Activated CD4-positive, alpha-beta memory T cell treated with anti-CD3 and anti-CD28 coated beads, Interleukin-2, amount 10 ng/mL, durations not matched to agents 7 days and 5 days (primary cell): ENCODE measurements at regions not wholly inside any gene's neighbourhood (a gene's known extent, or its start where the extent isn't known, plus 50 kb on each side); places are given as distances from the start of the nearest gene placed in this dataset.
"Not testable (repeated sequence)": the region's sequence is repeated elsewhere in the genome, so short reads cannot be mapped to it uniquely, and the experiment has no call there.

ENCODE experiments used
- CTCF ChIA-PET: fragments of 350-600 bp; sonication (Branson Sonifier 250); formaldehyde crosslinking; loops from one replicate; lab custom pipeline; 2021; ENCODE audit warnings: antibody characterized with exemption, inconsistent platforms; lab: Charles Lee
- POLR2A ChIA-PET: fragments of 350-600 bp; sonication (Branson Sonifier 250); formaldehyde crosslinking; loops from one replicate; lab custom pipeline; 2021; ENCODE audit warnings: antibody characterized with exemption; lab: Charles Lee
- DNase-seq: peaks from one replicate; pipeline ENCODE4 v3.0.0-alpha.2; 2020
- H3K27ac Mint-ChIP-seq: one replicate; pipeline ENCODE4 v1.8.0; 2021; ENCODE audit warnings: mild to moderate bottlenecking, mixed read lengths
- H3K27me3 Mint-ChIP-seq: one replicate; pipeline ENCODE4 v1.8.0; 2021; ENCODE audit warnings: mixed read lengths
- H3K36me3 Mint-ChIP-seq: one replicate; pipeline ENCODE4 v1.8.0; 2021; ENCODE audit warnings: low read depth, mixed read lengths
- H3K4me1 Mint-ChIP-seq: one replicate; pipeline ENCODE4 v1.8.0; 2021; ENCODE audit warnings: mixed read lengths
- H3K4me3 Mint-ChIP-seq: one replicate; pipeline ENCODE4 v1.8.0; 2021; ENCODE audit warnings: mild to moderate bottlenecking, mixed read lengths
- H3K9me3 Mint-ChIP-seq: one replicate; pipeline ENCODE4 v1.8.0; 2021; ENCODE audit warnings: mixed read lengths

DNA sequence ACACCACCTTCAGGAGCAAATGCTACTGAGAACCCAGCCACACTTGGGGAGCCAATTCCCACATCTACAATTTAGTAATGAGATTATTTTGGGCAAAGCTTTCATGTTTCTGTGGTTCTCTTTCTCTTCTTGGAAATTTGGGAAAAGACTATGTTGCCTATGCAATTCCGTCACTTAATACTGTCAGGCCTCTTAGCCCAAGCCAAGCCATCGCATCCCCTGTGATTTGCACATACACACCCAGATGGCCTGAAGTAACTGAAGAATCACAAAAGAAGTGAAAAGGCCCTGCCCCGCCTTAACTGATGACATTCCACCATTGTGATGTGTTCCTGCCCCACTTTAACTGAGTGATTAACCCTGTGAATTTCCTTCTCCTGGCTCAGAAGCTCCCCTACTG is 153.4 kb upstream of the NANOGP8 start:
- H3K9me3 Mint-ChIP-seq, H3K4me1 Mint-ChIP-seq, POLR2A ChIA-PET, CTCF ChIA-PET, H3K27me3 Mint-ChIP-seq, DNase-seq, H3K36me3 Mint-ChIP-seq, H3K4me3 Mint-ChIP-seq, H3K27ac Mint-ChIP-seq: not testable (repeated sequence)

- Mint-ChIP-seq H3K27ac (no peak overlapping the region), H3K27me3 (no peaks in the 10 kb centered on the region), H3K4me1 (no peaks in the 10 kb centered on the region), H3K36me3 (no peaks in the 10 kb centered on the region), H3K4me3 (no peak overlapping the region), H3K9me3 (peaks cover 6% of the 10 kb centered on the region)
- POLR2A ChIA-PET, result no interaction called here
- CTCF ChIA-PET, result no interaction called here
- DNase-seq, result no peak
Measured at GRCh38 chr15:35229085-35229484, 144.0 kb upstream of the NANOGP8 start.

DNA sequence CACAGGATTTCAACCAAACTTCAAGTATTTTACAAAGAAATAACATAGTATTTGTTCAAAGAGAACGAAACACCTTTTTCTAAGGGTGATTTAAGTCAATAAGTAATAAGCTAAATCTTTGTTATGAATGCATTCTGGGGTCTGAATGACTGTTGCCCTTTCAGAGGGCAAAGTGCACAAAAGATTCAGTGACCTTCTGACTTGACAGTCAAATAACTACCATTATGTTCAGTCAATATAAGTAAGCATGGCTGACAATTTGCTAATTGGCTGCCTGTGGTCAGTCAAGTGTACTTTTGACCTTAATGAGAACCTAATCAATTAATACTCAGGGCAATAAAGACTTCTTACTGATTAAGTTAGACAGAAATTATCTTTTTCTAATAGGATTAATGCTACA is 133.1 kb upstream of the NANOGP8 start:
- no peak overlapping the region for H3K27ac Mint-ChIP-seq
- no peaks in the 10 kb centered on the region for H3K36me3 Mint-ChIP-seq
- ChIA-PET POLR2A (no interaction called here), CTCF (no interaction called here)
- H3K4me1 Mint-ChIP-seq, result no peaks in the 10 kb centered on the region
- H3K9me3 Mint-ChIP-seq, result no peaks in the 10 kb centered on the region
- DNase-seq, result no peak
- H3K4me3 Mint-ChIP-seq, result no peak overlapping the region
- H3K27me3 Mint-ChIP-seq, result no peaks in the 10 kb centered on the region

- CTCF ChIA-PET, result no interaction called here
- H3K4me3 Mint-ChIP-seq, result no peak overlapping the region
- no peaks in the 10 kb centered on the region for H3K9me3 Mint-ChIP-seq
- no peaks in the 10 kb centered on the region for H3K27me3 Mint-ChIP-seq
- no peaks in the 10 kb centered on the region for H3K4me1 Mint-ChIP-seq
- no peak for DNase-seq
- H3K36me3 Mint-ChIP-seq, result no peaks in the 10 kb centered on the region
- H3K27ac Mint-ChIP-seq, result no peak overlapping the region
- POLR2A ChIA-PET, result no interaction called here
Measured at GRCh38 chr15:35215093-35215492, 130.0 kb upstream of the NANOGP8 start.

DNA sequence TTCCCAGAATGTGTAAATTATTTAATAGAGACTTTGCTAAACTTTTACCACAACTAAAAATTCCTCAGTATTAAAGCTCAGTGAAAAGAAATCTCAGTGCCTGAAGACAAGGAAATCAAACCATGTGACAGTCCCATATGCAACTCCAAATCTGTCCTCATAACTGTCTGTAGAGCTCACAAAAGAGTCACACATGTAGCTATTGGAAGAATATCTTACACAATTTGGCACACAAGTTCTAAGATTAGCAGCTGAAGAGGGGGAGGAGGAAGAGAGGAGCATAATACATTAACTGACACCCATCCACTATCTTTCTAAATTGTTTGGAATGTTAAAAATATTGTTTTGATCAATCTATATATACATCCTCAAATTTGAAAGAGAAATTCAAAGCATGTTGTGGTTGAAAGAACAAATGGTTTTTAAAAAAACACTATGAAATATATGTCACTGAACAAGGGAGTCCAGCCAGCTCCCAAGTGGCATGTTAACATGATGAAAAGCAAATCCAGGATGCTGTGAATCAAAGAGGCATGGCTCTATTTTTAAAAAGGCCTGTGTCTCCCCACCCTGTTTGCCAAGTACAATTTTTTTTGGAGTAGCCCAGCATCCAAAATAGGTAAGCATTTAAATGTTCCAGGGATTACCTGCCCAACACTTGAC is 126.3 kb upstream of the NANOGP8 start:
- CTCF ChIA-PET, result no interaction called here
- Mint-ChIP-seq H3K9me3 (no peaks in the 10 kb centered on the region), H3K4me1 (no peaks in the 10 kb centered on the region), H3K27me3 (no peaks in the 10 kb centered on the region), H3K27ac (no peak overlapping the region), H3K4me3 (no peak overlapping the region), H3K36me3 (no peaks in the 10 kb centered on the region)
- no peak for DNase-seq
- POLR2A ChIA-PET, result no interaction called here

DNA sequence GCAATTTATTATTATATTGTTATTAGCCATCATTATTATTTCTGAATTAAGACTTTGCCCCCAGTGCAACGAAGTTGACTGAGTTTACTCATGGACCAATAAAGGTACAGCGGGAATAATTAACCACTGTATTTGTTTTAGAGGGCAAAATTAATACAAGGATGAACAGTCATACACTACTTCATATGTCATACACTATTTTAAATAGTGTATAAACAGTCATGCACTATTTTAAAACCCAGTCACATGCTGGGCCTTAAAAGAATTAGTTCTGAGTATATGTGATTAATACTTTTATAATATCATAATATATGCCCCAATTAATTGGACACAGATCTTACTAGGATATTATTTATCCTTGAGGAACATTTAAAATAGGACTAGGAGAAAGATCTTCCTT is 125.3 kb upstream of the NANOGP8 start:
- no peaks in the 10 kb centered on the region for H3K9me3 Mint-ChIP-seq
- POLR2A ChIA-PET, result no interaction called here
- H3K27me3 Mint-ChIP-seq, result no peaks in the 10 kb centered on the region
- H3K4me1 Mint-ChIP-seq, result no peaks in the 10 kb centered on the region
- H3K4me3 Mint-ChIP-seq, result no peak overlapping the region
- no peak for DNase-seq
- no peaks in the 10 kb centered on the region for H3K36me3 Mint-ChIP-seq
- CTCF ChIA-PET, result no interaction called here
- no peak overlapping the region for H3K27ac Mint-ChIP-seq

DNA sequence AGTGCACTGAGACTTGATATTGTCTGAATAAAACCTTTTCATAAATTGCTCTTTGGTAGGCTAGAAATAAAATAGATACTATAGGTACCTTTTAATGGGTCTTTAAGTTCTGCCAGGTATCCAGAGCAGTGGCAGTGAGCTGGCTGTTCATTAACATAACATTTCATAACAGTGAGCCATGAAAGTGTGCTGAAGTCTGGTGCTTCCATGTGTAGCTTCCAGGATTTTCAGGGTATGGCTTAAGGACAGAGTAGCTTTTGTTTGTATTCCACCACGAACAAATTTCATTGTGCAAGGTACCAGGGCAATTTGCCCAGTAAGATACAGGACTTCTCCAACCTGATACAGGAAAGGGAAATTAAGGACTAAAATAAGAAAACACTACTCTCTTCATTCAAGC is 124.7 kb upstream of the NANOGP8 start:
- no peaks in the 10 kb centered on the region for H3K4me1 Mint-ChIP-seq
- H3K9me3 Mint-ChIP-seq, result no peaks in the 10 kb centered on the region
- H3K27ac Mint-ChIP-seq, result no peak overlapping the region
- H3K27me3 Mint-ChIP-seq, result no peaks in the 10 kb centered on the region
- no peak for DNase-seq
- H3K36me3 Mint-ChIP-seq, result no peaks in the 10 kb centered on the region
- CTCF ChIA-PET, result no interaction called here
- H3K4me3 Mint-ChIP-seq, result no peak overlapping the region
- POLR2A ChIA-PET, result no interaction called here

- ChIA-PET POLR2A (no interaction called here), CTCF (no interaction called here)
- no peaks in the 10 kb centered on the region for H3K9me3 Mint-ChIP-seq
- no peaks in the 10 kb centered on the region for H3K4me1 Mint-ChIP-seq
- DNase-seq, result no peak
- no peak overlapping the region for H3K27ac Mint-ChIP-seq
- H3K36me3 Mint-ChIP-seq, result no peaks in the 10 kb centered on the region
- peaks cover 1% of the 10 kb centered on the region for H3K27me3 Mint-ChIP-seq
- H3K4me3 Mint-ChIP-seq, result no peak overlapping the region
Measured at GRCh38 chr15:35208353-35208752, 123.3 kb upstream of the NANOGP8 start.

DNA sequence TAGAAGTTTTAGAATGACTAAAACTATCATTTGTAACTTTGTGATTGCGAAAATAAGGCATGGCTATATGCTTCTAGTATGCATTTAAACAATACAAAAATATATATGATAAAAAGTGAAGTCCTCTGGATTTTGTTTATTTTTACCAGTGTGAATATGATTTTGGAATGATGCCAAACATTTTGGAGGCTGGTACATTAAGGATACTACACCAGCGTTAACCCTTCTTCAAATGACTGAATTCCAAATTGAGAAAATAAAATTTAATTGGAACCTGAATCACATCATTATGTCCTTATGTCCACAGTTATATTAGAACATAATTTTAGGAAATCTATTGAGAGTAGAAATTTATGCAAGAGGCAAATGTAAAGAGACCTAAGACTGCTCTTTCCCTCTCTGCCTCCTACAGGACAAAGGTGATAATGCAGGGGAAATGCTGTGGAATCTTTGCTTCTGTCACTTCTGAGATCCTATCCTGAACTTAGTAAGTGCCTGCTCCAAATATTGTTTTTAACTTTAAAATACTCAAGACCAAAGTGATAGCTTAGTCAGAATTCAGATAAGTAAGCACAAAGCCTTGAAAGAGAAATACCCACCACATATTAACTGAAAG is 121.1 kb upstream of the NANOGP8 start:
- no peaks in the 10 kb centered on the region for H3K4me1 Mint-ChIP-seq
- H3K27me3 Mint-ChIP-seq, result peaks cover 1% of the 10 kb centered on the region
- H3K9me3 Mint-ChIP-seq, result no peaks in the 10 kb centered on the region
- CTCF ChIA-PET, result no interaction called here
- DNase-seq, result no peak
- no peak overlapping the region for H3K27ac Mint-ChIP-seq
- POLR2A ChIA-PET, result no interaction called here
- H3K36me3 Mint-ChIP-seq, result no peaks in the 10 kb centered on the region
- no peak overlapping the region for H3K4me3 Mint-ChIP-seq

DNA sequence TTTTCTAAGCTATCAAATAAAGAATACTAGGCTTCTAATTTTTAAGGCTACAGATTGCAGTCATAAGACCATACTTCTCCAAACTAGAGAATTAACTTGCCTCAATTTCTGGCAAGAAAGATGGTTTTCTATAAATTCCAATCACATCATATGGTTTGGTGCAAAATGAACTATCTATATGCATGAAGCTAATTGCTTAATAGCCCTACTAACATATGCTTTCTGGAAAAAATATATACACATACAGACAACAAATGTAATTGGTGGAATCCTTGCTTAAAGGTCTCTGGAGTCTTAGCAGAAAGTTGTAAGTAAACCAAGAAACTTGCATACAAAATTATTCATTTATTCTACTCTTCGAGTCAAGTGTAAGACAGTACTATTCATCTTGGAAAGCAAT is 113.1 kb upstream of the NANOGP8 start:
- H3K4me3 Mint-ChIP-seq, result no peak overlapping the region
- DNase-seq, result no peak
- H3K27me3 Mint-ChIP-seq, result no peaks in the 10 kb centered on the region
- H3K4me1 Mint-ChIP-seq, result no peaks in the 10 kb centered on the region
- ChIA-PET POLR2A (no interaction called here), CTCF (no interaction called here)
- H3K9me3 Mint-ChIP-seq, result no peaks in the 10 kb centered on the region
- no peak overlapping the region for H3K27ac Mint-ChIP-seq
- no peaks in the 10 kb centered on the region for H3K36me3 Mint-ChIP-seq

DNA sequence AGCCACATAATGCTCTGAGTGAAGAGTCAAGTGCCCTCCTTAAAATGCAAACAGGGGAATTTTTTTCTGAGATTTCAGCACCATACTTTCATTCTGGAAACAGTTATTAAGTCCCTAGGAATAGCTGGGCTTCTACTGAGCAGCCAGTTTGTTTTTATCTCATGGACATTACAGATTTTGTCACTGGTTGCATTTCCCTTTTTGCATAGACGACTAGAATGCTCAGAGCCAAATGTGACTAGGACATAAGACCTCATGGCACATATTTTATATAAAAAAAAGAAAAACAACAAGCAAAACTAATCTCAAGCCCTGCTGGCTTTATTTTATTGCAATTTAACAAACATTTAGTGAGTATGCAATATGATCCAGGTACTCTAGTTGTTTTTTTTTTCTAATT is 112.7 kb upstream of the NANOGP8 start:
- no peak for DNase-seq
- H3K9me3 Mint-ChIP-seq, result no peaks in the 10 kb centered on the region
- CTCF ChIA-PET, result no interaction called here
- POLR2A ChIA-PET, result no interaction called here
- no peak overlapping the region for H3K27ac Mint-ChIP-seq
- H3K27me3 Mint-ChIP-seq, result no peaks in the 10 kb centered on the region
- H3K4me1 Mint-ChIP-seq, result no peaks in the 10 kb centered on the region
- no peaks in the 10 kb centered on the region for H3K36me3 Mint-ChIP-seq
- no peak overlapping the region for H3K4me3 Mint-ChIP-seq

DNA sequence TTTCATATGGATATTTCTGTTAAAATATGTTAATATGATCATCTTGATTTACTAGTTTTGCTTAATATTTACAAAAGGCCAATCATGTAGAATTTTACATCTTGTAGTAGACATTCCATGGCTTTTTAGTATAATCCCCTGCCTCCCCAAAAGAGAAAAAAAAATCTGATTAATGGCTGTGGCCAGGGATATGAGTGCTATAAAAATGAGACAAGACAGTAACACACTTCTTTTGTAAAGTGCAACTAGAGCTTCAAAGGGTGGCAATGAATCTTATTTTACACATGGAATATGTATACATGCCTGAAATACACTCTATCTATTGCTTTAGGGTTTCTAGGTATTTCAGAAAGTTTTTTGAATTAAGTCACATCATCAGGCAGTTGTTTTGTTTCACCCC is 112.2 kb upstream of the NANOGP8 start:
- H3K27me3 Mint-ChIP-seq, result no peaks in the 10 kb centered on the region
- no peaks in the 10 kb centered on the region for H3K36me3 Mint-ChIP-seq
- no peak overlapping the region for H3K4me3 Mint-ChIP-seq
- POLR2A ChIA-PET, result no interaction called here
- CTCF ChIA-PET, result no interaction called here
- no peaks in the 10 kb centered on the region for H3K9me3 Mint-ChIP-seq
- H3K4me1 Mint-ChIP-seq, result no peaks in the 10 kb centered on the region
- no peak overlapping the region for H3K27ac Mint-ChIP-seq
- DNase-seq, result no peak

DNA sequence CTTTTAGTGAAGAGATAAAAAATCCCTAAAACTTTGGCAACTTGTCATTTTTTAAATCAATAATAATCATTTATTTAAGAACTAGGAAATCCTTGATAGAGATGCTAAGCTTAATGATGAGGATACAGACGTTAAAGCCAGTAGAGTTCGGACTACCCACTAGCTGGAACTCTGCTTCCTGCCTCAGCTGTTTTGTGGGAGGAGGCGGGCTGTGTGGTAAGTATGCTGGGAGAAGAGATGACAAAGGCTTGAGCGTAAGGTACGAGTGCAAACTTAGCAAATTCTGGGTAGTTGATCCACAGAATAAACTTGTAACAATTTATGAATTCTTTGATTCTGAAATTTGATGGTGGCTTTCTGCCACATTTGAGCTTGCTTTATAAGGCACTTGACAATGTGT is 111.2 kb upstream of the NANOGP8 start:
- H3K27ac Mint-ChIP-seq, result no peak overlapping the region
- POLR2A ChIA-PET, result no interaction called here
- H3K4me3 Mint-ChIP-seq, result no peak overlapping the region
- no peaks in the 10 kb centered on the region for H3K4me1 Mint-ChIP-seq
- H3K27me3 Mint-ChIP-seq, result no peaks in the 10 kb centered on the region
- H3K9me3 Mint-ChIP-seq, result peaks cover 5% of the 10 kb centered on the region
- H3K36me3 Mint-ChIP-seq, result no peaks in the 10 kb centered on the region
- CTCF ChIA-PET, result no interaction called here
- DNase-seq, result no peak

DNA sequence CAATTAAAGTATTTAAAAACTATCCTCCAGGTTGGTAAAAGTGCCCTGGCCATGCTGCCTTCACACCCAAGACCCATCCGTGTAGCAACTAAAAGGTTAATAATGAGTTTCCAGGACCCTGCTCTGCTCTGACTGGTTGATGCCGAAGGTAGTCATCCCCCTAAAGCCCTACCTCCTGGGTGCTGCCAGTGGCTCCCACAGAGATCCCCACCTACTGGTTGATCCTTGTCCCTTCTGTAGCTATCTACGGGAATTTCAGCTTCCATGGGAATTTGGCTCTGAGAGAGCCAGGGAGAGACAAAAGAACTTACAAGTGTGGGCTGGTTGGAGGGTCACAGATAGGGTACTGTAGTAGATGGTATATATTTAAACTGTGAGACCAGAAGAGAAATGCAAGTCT is 110.6 kb upstream of the NANOGP8 start:
- H3K27me3 Mint-ChIP-seq, result no peaks in the 10 kb centered on the region
- POLR2A ChIA-PET, result no interaction called here
- no peak overlapping the region for H3K4me3 Mint-ChIP-seq
- DNase-seq, result no peak
- H3K4me1 Mint-ChIP-seq, result no peaks in the 10 kb centered on the region
- peaks cover 9% of the 10 kb centered on the region for H3K9me3 Mint-ChIP-seq
- no peak overlapping the region for H3K27ac Mint-ChIP-seq
- CTCF ChIA-PET, result no interaction called here
- H3K36me3 Mint-ChIP-seq, result no peaks in the 10 kb centered on the region
